KOPT-K1 (cell line): ENCODE measurements at regions not wholly inside any gene's neighbourhood (a gene's known extent, or its start where the extent isn't known, plus 50 kb on each side); places are given as distances from the start of the nearest gene placed in this dataset.

ENCODE experiments used
- H3K27ac ChIP-seq: fragments of 200-600 bp; sonication (generic); 2 replicates; pipeline ENCODE4 v1.5.1; 2016; ENCODE audit warnings: antibody characterized with exemption, mild to moderate bottlenecking, low read depth, low read length; ENCODE audit not compliant: poor library complexity, severe bottlenecking
- H3K36me3 ChIP-seq: fragments of 200-600 bp; sonication (generic); 2 replicates; pipeline ENCODE4 v1.5.1; 2017; ENCODE audit warnings: antibody characterized with exemption, mild to moderate bottlenecking, low read length, moderate library complexity; ENCODE audit not compliant: insufficient read depth
- H3K9me3 ChIP-seq: fragments of 200-600 bp; sonication (generic); 2 replicates; pipeline ENCODE4 v1.5.1; 2017; ENCODE audit warnings: antibody characterized with exemption, low read length, mild to moderate bottlenecking; ENCODE audit not compliant: insufficient read depth, poor library complexity, severe bottlenecking

DNA sequence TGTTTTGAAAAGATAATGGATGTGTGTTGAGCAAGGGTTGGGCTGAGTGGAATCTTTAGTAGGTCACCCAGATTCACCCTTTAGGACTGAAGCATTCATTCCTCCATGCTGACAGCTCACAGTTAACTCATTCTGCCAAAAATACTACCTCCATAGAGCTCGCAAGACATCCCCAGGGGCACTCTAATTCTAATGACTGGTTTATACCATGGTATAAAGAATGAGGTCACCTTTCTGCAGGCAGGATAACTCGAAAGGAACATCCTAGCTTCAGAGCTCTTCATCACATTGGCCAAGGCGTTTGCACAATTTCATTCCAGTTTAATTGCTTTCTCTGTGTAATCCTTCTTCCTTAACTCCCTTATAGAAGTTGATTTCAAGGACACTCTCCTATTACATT lies 1257.2 kb upstream of the EYS start:
- H3K9me3 ChIP-seq, result no peaks in the 10 kb centered on the region
- H3K36me3 ChIP-seq, result no peaks in the 10 kb centered on the region
- H3K27ac ChIP-seq, result no peak overlapping the region

GRCh38 chr6:66962082-66962481 lies 1255.1 kb upstream of the EYS start:
- no peaks in the 10 kb centered on the region for H3K9me3 ChIP-seq
- H3K27ac ChIP-seq, result no peak overlapping the region
- H3K36me3 ChIP-seq, result no peaks in the 10 kb centered on the region

DNA sequence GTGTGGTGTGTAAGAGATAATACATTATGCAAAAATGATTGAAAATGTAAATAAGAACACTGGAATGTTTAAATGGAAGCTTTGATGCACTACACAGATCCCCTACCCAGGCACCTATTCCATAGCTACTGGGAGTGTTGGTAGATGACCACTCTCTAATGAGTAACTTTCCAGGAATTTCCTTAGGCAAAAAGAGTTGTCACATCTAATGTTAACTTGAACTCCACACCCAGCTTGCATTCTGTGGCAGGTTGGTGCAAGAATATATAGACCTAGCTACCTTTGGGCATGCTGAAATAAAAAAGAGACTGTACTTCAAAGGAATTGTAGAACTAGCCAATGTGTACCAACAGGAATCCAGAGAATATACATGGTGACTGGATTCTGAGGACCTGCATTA lies 1254.2 kb upstream of the EYS start:
- no peak overlapping the region for H3K27ac ChIP-seq
- H3K36me3 ChIP-seq, result no peaks in the 10 kb centered on the region
- no peaks in the 10 kb centered on the region for H3K9me3 ChIP-seq

DNA sequence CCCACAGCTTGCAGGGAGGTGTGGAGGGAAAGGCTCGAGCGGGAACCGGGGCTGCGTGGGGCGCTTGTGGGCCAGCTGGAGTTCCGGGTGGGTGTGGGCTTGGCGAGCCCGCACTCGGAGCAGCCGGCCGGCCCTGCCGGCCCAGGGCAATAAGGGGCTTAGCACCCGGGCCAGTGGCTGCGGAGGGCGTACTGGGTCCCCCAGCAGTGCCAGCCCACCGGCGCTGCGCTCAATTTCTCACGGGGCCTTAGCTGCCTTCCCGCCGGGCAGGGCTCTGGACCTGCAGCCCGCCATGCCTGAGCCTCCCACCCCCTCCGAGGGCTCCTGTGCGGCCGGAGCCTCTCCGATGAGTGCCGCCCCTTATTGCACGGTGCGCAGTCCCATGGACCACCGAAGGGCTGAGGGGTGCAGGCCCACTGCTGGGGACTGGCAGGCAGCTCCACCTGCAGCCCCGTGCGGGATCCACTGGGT lies 1242.2 kb upstream of the EYS start:
- H3K27ac ChIP-seq, result no peak overlapping the region

DNA sequence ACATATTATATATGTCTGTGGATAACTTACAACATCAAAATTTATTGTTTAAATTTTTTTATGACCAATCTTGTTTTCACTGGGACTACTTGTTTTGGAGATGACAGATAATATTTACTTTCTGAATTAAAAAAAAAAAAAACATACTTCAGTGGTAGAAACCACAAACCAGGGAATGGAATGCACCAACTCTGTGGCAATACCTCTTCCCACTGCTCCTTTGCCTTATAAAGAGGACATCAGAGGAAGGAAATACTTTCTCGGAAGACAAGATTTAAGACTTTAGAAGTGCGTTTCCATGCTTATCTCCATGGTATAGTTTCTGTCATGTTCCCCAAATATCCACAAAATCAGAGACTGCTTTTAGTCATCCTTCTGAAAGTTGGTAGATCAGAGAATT lies 1241.1 kb upstream of the EYS start:
- Histone ChIP-seq H3K36me3 (no peaks in the 10 kb centered on the region), H3K27ac (no peak overlapping the region), H3K9me3 (no peaks in the 10 kb centered on the region)

More for the DNA sequence above, 1242.2 kb upstream of the EYS start:
- H3K9me3 ChIP-seq, result no peaks in the 10 kb centered on the region
- no peaks in the 10 kb centered on the region for H3K36me3 ChIP-seq

GRCh38 chr6:66940003-66940402 lies 1233.0 kb upstream of the EYS start:
- Histone ChIP-seq H3K36me3 (no peaks in the 10 kb centered on the region), H3K9me3 (no peaks in the 10 kb centered on the region), H3K27ac (no peak overlapping the region)

GRCh38 chr6:66937180-66937579 lies 1230.2 kb upstream of the EYS start:
- Histone ChIP-seq H3K27ac (no peak overlapping the region), H3K9me3 (no peaks in the 10 kb centered on the region), H3K36me3 (no peaks in the 10 kb centered on the region)

- Histone ChIP-seq H3K27ac (no peak overlapping the region), H3K9me3 (no peaks in the 10 kb centered on the region), H3K36me3 (no peaks in the 10 kb centered on the region)
These were observed 1228.6 kb upstream of the EYS start for GRCh38 chr6:66935612-66936011.

- Histone ChIP-seq H3K9me3 (no peaks in the 10 kb centered on the region), H3K36me3 (no peaks in the 10 kb centered on the region), H3K27ac (no peak overlapping the region)
These were observed 1224.8 kb upstream of the EYS start for GRCh38 chr6:66931787-66932186.

DNA sequence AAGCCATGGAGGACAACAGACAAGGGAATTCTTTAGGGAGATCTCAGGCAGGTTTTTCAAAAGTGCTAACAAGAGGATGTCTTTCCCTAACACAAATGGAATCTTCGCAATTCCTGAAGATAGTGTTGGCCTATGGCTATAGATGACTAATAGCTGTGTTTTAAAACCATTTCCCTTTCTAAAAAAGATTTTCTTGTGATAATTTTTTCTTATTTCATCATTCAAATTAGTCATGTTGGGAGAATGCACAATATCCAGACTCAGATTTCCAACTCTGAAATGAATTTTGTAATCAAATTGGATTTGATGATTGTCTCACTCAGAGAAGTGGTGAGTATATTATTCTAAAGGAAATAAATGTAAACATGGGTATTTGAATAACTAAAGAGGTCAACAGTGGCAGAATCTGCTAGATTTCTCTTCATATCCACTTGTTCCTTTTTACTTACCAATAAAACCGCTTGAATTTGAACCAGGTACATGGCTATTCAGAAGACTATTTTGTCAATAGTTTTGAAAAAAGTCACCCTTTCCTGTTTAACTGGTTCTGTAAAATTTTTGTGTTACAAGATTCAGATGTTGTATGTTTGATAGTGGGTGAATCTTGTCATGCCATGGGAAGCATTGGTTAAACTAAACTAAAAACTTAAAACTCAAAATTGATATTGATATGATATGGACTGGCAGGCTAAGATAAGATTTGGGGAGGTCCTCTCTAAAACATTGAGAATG lies 1223.7 kb upstream of the EYS start:
- Histone ChIP-seq H3K36me3 (no peaks in the 10 kb centered on the region), H3K27ac (no peak overlapping the region), H3K9me3 (no peaks in the 10 kb centered on the region)

DNA sequence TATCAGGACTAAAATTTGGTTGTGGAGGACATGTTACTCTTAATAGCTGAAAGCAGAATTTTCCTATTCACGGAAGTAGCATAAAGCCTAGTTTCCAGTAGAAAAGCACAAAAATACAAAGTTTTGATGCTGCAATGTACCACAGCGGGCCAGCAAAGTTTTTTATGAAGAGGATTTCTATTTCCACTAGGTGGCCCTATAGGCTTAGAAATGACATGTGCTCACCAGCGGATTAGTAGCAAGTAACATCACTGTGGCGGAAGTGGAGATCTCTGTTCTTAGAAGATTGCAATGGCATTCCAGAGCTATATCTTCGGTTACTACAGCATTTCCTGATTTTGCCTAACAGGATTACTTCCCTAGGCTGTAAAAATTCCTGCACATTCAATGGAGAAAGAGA lies 1219.0 kb upstream of the EYS start:
- Histone ChIP-seq H3K36me3 (no peaks in the 10 kb centered on the region), H3K9me3 (no peaks in the 10 kb centered on the region), H3K27ac (no peak overlapping the region)

DNA sequence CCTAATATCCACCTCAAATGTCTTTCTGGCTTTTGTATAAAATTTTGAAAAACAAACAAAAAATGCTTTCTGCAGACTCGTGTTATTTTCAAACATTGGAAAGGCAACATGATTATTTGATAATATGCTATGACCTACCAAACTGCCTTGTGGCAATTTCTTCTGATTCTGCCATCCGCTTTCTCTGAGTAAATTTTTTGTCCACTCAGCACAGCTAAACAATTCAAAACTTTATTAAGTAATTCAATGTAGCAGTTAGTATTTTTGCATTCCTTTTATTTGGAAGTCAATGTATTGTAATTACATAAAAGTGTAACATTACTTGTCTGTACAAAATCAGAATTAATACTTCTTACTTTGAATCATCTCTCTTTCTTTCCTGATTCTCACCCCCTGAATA lies 1206.6 kb upstream of the EYS start:
- Histone ChIP-seq H3K27ac (no peak overlapping the region), H3K9me3 (no peaks in the 10 kb centered on the region), H3K36me3 (no peaks in the 10 kb centered on the region)

GRCh38 chr6:66902457-66902856 lies 1195.4 kb upstream of the EYS start:
- Histone ChIP-seq H3K36me3 (no peaks in the 10 kb centered on the region), H3K27ac (no peak overlapping the region), H3K9me3 (peaks cover 6% of the 10 kb centered on the region)

DNA sequence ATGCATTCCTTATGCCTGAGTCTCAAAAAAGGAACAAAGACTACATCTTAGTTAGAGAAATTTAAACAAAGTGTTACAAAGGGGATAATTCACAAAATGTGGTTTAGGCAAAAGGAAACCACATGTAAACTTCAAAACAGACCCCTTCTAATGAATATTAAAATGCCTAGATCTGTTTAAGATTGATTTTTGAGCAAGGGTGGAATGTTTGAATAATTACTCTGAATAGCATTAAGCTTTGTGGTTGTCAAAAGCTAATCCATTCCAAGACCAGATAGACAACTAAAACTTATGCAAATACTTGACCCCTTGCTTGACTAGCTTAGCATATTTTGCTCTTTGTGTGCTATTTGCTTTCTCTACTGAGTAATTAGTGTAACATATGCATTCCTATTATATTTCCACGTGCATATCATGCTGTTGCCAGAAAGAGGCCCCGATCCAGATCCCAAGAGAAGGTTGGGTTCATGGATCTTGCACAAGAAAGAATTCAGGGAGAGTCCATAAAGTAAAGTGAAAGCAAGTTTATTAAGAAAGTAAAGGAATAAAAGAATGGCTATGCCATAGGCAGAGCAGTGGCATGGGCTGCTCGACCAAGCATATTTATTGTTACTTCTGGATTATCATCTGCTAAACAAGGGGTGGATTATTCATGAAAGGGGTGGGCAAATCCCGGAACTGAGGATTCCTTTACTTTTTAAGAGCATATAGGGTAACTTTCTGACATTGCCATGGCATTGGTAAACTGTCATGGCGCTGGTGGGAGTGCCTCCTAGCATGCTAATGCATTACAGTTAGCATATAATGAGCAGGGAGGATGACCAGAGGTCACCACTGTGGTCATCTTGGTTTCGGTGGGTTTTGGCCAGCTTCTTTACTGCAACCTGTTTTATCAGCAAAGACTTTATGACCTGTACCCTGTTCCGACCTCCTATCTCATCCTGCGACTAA lies 1193.4 kb upstream of the EYS start:
- H3K9me3 ChIP-seq, result peaks cover 12% of the 10 kb centered on the region
- H3K27ac ChIP-seq, result no peak overlapping the region
- no peaks in the 10 kb centered on the region for H3K36me3 ChIP-seq

DNA sequence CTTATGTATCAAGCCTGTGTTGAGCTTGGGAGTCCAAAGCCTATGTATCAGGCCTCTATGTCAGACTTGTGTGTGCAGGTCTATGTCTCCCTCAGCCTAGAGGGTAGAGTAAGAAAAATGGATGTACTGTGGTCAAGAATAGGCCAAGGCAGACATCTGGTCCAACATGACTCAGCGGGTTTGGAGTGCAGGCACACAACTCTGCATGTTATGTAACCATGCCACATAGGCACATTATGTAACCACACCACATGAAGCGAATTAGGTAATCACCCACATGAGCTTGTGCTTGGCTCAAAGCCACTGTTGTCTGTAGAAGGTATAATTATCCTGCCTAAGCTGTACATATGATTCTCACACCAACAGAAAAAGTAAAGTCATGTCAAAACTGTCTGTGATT lies 1190.5 kb upstream of the EYS start:
- H3K27ac ChIP-seq, result no peak overlapping the region
- H3K9me3 ChIP-seq, result peaks cover 12% of the 10 kb centered on the region
- no peaks in the 10 kb centered on the region for H3K36me3 ChIP-seq
